K562 (cell line): ENCODE measurements at regions not wholly inside any gene's neighbourhood (a gene's known extent, or its start where the extent isn't known, plus 50 kb on each side); places are given as distances from the start of the nearest gene placed in this dataset.

ENCODE experiments used
- ARID3A ChIP-seq: IDR thresholded peaks from 2 replicates; pipeline ENCODE4 v1.6.1; 2012; ENCODE audit warnings: low read depth, low read length, improper control_type of control experiment, borderline replicate concordance
- RBM25 ChIP-seq: fragments of 200-400 bp; formaldehyde crosslinking; IDR thresholded peaks from 2 replicates; pipeline ENCODE4 v1.6.1; 2018; ENCODE audit warnings: low read length, low read depth, moderate library complexity; ENCODE audit not compliant: severe bottlenecking
- SNIP1 ChIP-seq: fragments of 450-650 bp; IDR thresholded peaks from 2 replicates; pipeline ENCODE4 v1.7.1; 2017; ENCODE audit warnings: low read depth, mild to moderate bottlenecking
- ZBTB2 ChIP-seq: fragments of 450-650 bp; IDR thresholded peaks from 2 replicates; pipeline ENCODE4 v1.6.1; 2016; ENCODE audit warnings: antibody characterized with exemption
- TF ChIP-seq, protein P1 (sequence below): fragments of 450-650 bp; IDR thresholded peaks from 2 replicates; pipeline ENCODE4 v1.6.1; 2014; ENCODE audit warnings: low read depth, mild to moderate bottlenecking, moderate library complexity, borderline replicate concordance
- TF ChIP-seq, protein P2 (sequence below): sonication (generic); formaldehyde crosslinking; IDR thresholded peaks from 2 replicates; pipeline ENCODE4 v1.8.1; 2023; ENCODE audit warnings: mild to moderate bottlenecking, missing genetic modification reagents, moderate library complexity

GRCh38 chr6:49327005-49327404 lies 136.0 kb downstream of the MMUT start (continued):
- no peak for TF ChIP-seq RBM25
- TF ChIP-seq, protein P1, sequence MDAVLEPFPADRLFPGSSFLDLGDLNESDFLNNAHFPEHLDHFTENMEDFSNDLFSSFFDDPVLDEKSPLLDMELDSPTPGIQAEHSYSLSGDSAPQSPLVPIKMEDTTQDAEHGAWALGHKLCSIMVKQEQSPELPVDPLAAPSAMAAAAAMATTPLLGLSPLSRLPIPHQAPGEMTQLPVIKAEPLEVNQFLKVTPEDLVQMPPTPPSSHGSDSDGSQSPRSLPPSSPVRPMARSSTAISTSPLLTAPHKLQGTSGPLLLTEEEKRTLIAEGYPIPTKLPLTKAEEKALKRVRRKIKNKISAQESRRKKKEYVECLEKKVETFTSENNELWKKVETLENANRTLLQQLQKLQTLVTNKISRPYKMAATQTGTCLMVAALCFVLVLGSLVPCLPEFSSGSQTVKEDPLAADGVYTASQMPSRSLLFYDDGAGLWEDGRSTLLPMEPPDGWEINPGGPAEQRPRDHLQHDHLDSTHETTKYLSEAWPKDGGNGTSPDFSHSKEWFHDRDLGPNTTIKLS, result no peak
- TF ChIP-seq, protein P2, sequence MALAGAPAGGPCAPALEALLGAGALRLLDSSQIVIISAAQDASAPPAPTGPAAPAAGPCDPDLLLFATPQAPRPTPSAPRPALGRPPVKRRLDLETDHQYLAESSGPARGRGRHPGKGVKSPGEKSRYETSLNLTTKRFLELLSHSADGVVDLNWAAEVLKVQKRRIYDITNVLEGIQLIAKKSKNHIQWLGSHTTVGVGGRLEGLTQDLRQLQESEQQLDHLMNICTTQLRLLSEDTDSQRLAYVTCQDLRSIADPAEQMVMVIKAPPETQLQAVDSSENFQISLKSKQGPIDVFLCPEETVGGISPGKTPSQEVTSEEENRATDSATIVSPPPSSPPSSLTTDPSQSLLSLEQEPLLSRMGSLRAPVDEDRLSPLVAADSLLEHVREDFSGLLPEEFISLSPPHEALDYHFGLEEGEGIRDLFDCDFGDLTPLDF (CRISPR knock-in tag), result no peak
- no peak for TF ChIP-seq ZBTB2
- TF ChIP-seq ARID3A, result no peak
- no peak for TF ChIP-seq SNIP1
